MM.1S (cell line): ENCODE measurements at regions not wholly inside any gene's neighbourhood (a gene's known extent, or its start where the extent isn't known, plus 50 kb on each side); places are given as distances from the start of the nearest gene placed in this dataset.

Experiments used
- DNase-seq: peaks from one replicate; pipeline ENCODE4 v3.0.0-alpha.2; 2015
- H2AFZ ChIP-seq: fragments of 300-600 bp; sonication (generic); 2 replicates; pipeline ENCODE4 v1.6.0; 2016; ENCODE audit warnings: antibody characterized with exemption, low read length
- H3F3A ChIP-seq: fragments of 300-600 bp; sonication (generic); 2 replicates; pipeline ENCODE4 v1.6.1; 2016; ENCODE audit warnings: mild to moderate bottlenecking, antibody characterized with exemption, low read length, moderate library complexity, mixed read lengths; ENCODE audit not compliant: insufficient read depth
- H3K27ac ChIP-seq: fragments of 300-600 bp; sonication (generic); 2 replicates; pipeline ENCODE4 v1.5.1; 2016; ENCODE audit warnings: mild to moderate bottlenecking, low read length
- H3K27me3 ChIP-seq: fragments of 300-600 bp; sonication (generic); replicated peaks from 2 replicates; pipeline ENCODE4 v1.6.0; 2016; ENCODE audit warnings: low read length; ENCODE audit not compliant: insufficient read depth
- H3K36me3 ChIP-seq: fragments of 300-600 bp; sonication (generic); replicated peaks from 2 replicates; pipeline ENCODE4 v1.6.1; 2016; ENCODE audit warnings: mild to moderate bottlenecking, low read length, mixed read lengths; ENCODE audit not compliant: insufficient read depth
- H3K4me1 ChIP-seq: fragments of 300-600 bp; sonication (generic); 2 replicates; pipeline ENCODE4 v1.6.1; 2016; ENCODE audit warnings: low read length, mixed read lengths
- H3K4me2 ChIP-seq: fragments of 300-600 bp; sonication (generic); 2 replicates; pipeline ENCODE4 v1.6.0; 2016; ENCODE audit warnings: low read depth, low read length
- H3K4me3 ChIP-seq: fragments of 300-600 bp; sonication (generic); 2 replicates; pipeline ENCODE4 v1.5.1; 2016; ENCODE audit warnings: low read length, mixed read lengths
- H3K79me2 ChIP-seq: fragments of 300-600 bp; sonication (generic); 2 replicates; pipeline ENCODE4 v1.6.1; 2016; ENCODE audit warnings: mixed run types, low read length, mixed read lengths
- H3K9ac ChIP-seq: fragments of 300-600 bp; sonication (generic); 2 replicates; pipeline ENCODE4 v1.6.1; 2016; ENCODE audit warnings: low read length, mixed read lengths
- H3K9me2 ChIP-seq: fragments of 300-600 bp; sonication (generic); replicated peaks from 2 replicates; pipeline ENCODE4 v1.6.1; 2016; ENCODE audit warnings: mild to moderate bottlenecking, low read length, mixed read lengths; ENCODE audit not compliant: insufficient read depth
- H3K9me3 ChIP-seq: fragments of 300-600 bp; sonication (generic); replicated peaks from 2 replicates; pipeline ENCODE4 v1.6.1; 2016; ENCODE audit warnings: mild to moderate bottlenecking, low read length, mixed read lengths; ENCODE audit not compliant: insufficient read depth
- H4K20me1 ChIP-seq: fragments of 300-600 bp; sonication (generic); 2 replicates; pipeline ENCODE4 v1.6.1; 2016; ENCODE audit warnings: mild to moderate bottlenecking, low read length, moderate library complexity, mixed read lengths; ENCODE audit not compliant: insufficient read depth
- CTCF ChIP-seq: fragments of 300-600 bp; sonication (generic); IDR thresholded peaks from 2 replicates; pipeline ENCODE4 v1.5.1; 2016; ENCODE audit warnings: antibody characterized with exemption, low read length, mixed read lengths
- EZH2 ChIP-seq: fragments of 300-600 bp; sonication (generic); optimal IDR thresholded peaks from 2 replicates; pipeline ENCODE3; 2017; ENCODE audit warnings: low read depth, mild to moderate bottlenecking, antibody characterized with exemption, low read length, mixed read lengths
- EZH2phosphoT487 ChIP-seq: fragments of 300-600 bp; sonication (generic); IDR thresholded peaks from 2 replicates; pipeline ENCODE4 v1.6.1; 2018; ENCODE audit warnings: antibody characterized with exemption, low read length

- Histone ChIP-seq H3K27ac (no peak overlapping the region), H3F3A (no peaks in the 10 kb centered on the region), H3K36me3 (no peaks in the 10 kb centered on the region), H3K4me1 (no peaks in the 10 kb centered on the region), H4K20me1 (no peaks in the 10 kb centered on the region), H3K9ac (no peak overlapping the region), H3K4me2 (no peak overlapping the region), H3K9me2 (no peaks in the 10 kb centered on the region), H3K27me3 (no peaks in the 10 kb centered on the region), H3K4me3 (no peak overlapping the region), H2AFZ (no peak overlapping the region), H3K9me3 (no peaks in the 10 kb centered on the region), H3K79me2 (no peaks in the 10 kb centered on the region)
- DNase-seq = no peak
- no peak for TF ChIP-seq EZH2
- TF ChIP-seq CTCF = no peak
- no peak for TF ChIP-seq EZH2phosphoT487
Measured at GRCh38 chr6:40302856-40303454, 284.2 kb downstream of the LRFN2 start.

DNA sequence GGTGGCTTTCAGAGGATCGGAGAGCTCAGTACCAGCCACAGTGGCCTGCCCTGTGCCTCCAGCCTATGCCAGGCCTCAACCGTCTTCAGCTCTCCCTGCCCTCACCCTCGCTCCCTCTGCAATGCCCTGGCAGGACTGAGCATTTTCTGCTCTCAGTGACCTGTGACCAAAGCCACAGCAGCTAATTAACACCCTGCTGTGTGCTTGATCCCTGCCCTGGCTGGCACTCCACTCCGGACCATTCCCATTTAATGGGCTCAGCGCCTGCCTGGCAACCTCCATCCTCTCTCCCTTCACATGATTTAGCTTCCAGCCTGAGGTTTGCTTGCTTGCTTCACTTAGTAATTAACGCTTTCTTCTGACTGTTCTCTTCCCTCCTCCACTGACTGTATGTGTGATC lies 287.5 kb downstream of the LRFN2 start:
- Histone ChIP-seq H3K36me3 (no peaks in the 10 kb centered on the region), H3K9me2 (no peaks in the 10 kb centered on the region), H3K4me3 (no peak overlapping the region), H3K9ac (no peak overlapping the region), H4K20me1 (no peaks in the 10 kb centered on the region), H3K4me2 (no peak overlapping the region), H3K27ac (no peak overlapping the region), H3K79me2 (no peaks in the 10 kb centered on the region), H3K9me3 (no peaks in the 10 kb centered on the region), H3K4me1 (no peaks in the 10 kb centered on the region), H3K27me3 (no peaks in the 10 kb centered on the region), H3F3A (no peaks in the 10 kb centered on the region), H2AFZ (no peak overlapping the region)
- DNase-seq = no peak
- TF ChIP-seq CTCF = no peak
- TF ChIP-seq EZH2phosphoT487 = no peak
- no peak for TF ChIP-seq EZH2

- H3K4me1 ChIP-seq = no peaks in the 10 kb centered on the region
- no peak for DNase-seq
- no peaks in the 10 kb centered on the region for H4K20me1 ChIP-seq
- TF ChIP-seq EZH2phosphoT487 (no peak), EZH2 (no peak), CTCF (no peak)
- no peaks in the 10 kb centered on the region for H3K9me2 ChIP-seq
- H3K27ac ChIP-seq = no peak overlapping the region
- H3K9me3 ChIP-seq = no peaks in the 10 kb centered on the region
- H3F3A ChIP-seq = no peaks in the 10 kb centered on the region
- H3K36me3 ChIP-seq = no peaks in the 10 kb centered on the region
- H3K4me3 ChIP-seq = no peak overlapping the region
- no peak overlapping the region for H2AFZ ChIP-seq
- H3K4me2 ChIP-seq = no peak overlapping the region
- H3K9ac ChIP-seq = no peak overlapping the region
- H3K79me2 ChIP-seq = no peaks in the 10 kb centered on the region
- no peaks in the 10 kb centered on the region for H3K27me3 ChIP-seq
Measured at GRCh38 chr6:40298207-40298606, 289.0 kb downstream of the LRFN2 start.
